ENCODE measurements at regions not wholly inside any gene's neighbourhood (a gene's known extent, or its start where the extent isn't known, plus 50 kb on each side); places are given as distances from the start of the nearest gene placed in this dataset.
A peak's percentile ranks its signal among the peaks of the same experiment; 100 is the strongest.

- no peaks in the 10 kb centered on the region for H3K9me3 ChIP-seq (ENCODE audit: low read depth)
- DNase-seq (ENCODE audit: low read depth in 1 of 2, low spot score in 1 of 2), result peak in 1 of 2 donors; percentile 91
- peaks cover 5% of the 10 kb centered on the region for H3K27me3 ChIP-seq
- no peak overlapping the region for H3K27ac ChIP-seq
- H3K4me1 ChIP-seq (ENCODE audit: low read depth), result no peaks in the 10 kb centered on the region
- TF ChIP-seq, protein P1, sequence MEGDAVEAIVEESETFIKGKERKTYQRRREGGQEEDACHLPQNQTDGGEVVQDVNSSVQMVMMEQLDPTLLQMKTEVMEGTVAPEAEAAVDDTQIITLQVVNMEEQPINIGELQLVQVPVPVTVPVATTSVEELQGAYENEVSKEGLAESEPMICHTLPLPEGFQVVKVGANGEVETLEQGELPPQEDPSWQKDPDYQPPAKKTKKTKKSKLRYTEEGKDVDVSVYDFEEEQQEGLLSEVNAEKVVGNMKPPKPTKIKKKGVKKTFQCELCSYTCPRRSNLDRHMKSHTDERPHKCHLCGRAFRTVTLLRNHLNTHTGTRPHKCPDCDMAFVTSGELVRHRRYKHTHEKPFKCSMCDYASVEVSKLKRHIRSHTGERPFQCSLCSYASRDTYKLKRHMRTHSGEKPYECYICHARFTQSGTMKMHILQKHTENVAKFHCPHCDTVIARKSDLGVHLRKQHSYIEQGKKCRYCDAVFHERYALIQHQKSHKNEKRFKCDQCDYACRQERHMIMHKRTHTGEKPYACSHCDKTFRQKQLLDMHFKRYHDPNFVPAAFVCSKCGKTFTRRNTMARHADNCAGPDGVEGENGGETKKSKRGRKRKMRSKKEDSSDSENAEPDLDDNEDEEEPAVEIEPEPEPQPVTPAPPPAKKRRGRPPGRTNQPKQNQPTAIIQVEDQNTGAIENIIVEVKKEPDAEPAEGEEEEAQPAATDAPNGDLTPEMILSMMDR (IDR thresholded peaks at IDR 0.05; ENCODE audit: low read depth, low read length), result no peak
- no peak overlapping the region for H3K4me3 ChIP-seq
- no peaks in the 10 kb centered on the region for H3K36me3 ChIP-seq
These were observed 100.6 kb downstream of the DACT2 start for GRCh38 chr6:168218785-168219566.

DNA sequence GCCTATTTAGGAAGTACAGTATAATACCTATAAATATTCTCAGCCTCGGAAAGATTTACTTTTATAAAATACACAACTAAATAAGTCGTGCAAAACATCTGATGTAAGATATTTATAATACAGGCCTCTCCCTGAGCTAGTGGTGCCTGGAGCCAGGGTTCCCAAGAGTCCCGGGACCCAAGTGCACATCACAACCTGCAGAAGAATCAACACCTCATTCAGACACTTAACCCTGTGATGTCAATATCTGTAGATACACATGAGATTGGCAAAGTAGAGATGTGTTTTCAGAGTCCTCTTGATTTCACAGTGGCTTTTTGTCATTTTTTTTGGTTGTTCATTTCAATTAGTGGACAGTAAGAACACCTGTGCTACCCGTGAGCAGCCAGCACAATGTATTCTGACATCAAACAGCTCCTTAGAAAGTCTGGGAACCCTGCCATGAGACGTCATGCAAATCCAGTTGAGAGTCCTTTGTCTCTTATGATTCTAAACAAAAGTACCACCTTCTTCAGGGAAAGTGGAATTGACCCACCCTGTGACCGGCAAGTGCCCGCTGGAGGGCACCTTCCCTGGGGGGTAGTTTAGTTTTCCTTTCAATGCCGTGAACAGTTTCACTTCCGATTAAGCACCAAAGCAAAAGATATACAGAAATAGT lies 101.6 kb downstream of the DACT2 start:
- DNase-seq (ENCODE audit: low read depth in 1 of 2, low spot score in 1 of 2), result peak in 1 of 2 donors; percentile 33
- TF ChIP-seq, protein P1 (IDR thresholded peaks at IDR 0.05; ENCODE audit: low read depth, low read length), result no peak
- H3K4me1 ChIP-seq (ENCODE audit: low read depth), result no peaks in the 10 kb centered on the region
- H3K9me3 ChIP-seq (ENCODE audit: low read depth), result no peaks in the 10 kb centered on the region
- H3K4me3 ChIP-seq, result no peak overlapping the region
- no peak overlapping the region for H3K27ac ChIP-seq
- peaks cover 5% of the 10 kb centered on the region for H3K27me3 ChIP-seq
- H3K36me3 ChIP-seq, result no peaks in the 10 kb centered on the region

GRCh38 chr6:168217216-168217879 lies 102.2 kb downstream of the DACT2 start:
- Histone ChIP-seq H3K27ac (no peak overlapping the region), H3K36me3 (no peaks in the 10 kb centered on the region), H3K4me1 (ENCODE audit: low read depth) (no peaks in the 10 kb centered on the region), H3K27me3 (peaks cover 5% of the 10 kb centered on the region), H3K4me3 (no peak overlapping the region), H3K9me3 (ENCODE audit: low read depth) (no peaks in the 10 kb centered on the region)
- no peak for DNase-seq (ENCODE audit: low read depth in 1 of 2, low spot score in 1 of 2)
- TF ChIP-seq, protein P1 (IDR thresholded peaks at IDR 0.05; ENCODE audit: low read depth, low read length), result no peak

GRCh38 chr6:168216751-168217191 lies 102.8 kb downstream of the DACT2 start:
- Histone ChIP-seq H3K4me1 (ENCODE audit: low read depth) (no peaks in the 10 kb centered on the region), H3K9me3 (ENCODE audit: low read depth) (no peaks in the 10 kb centered on the region), H3K4me3 (no peak overlapping the region), H3K27ac (no peak overlapping the region), H3K36me3 (no peaks in the 10 kb centered on the region), H3K27me3 (peaks cover 5% of the 10 kb centered on the region)
- TF ChIP-seq, protein P1 (IDR thresholded peaks at IDR 0.05; ENCODE audit: low read depth, low read length), result no peak
- peak in 1 of 2 donors; percentile 19 for DNase-seq (ENCODE audit: low read depth in 1 of 2, low spot score in 1 of 2)

DNA sequence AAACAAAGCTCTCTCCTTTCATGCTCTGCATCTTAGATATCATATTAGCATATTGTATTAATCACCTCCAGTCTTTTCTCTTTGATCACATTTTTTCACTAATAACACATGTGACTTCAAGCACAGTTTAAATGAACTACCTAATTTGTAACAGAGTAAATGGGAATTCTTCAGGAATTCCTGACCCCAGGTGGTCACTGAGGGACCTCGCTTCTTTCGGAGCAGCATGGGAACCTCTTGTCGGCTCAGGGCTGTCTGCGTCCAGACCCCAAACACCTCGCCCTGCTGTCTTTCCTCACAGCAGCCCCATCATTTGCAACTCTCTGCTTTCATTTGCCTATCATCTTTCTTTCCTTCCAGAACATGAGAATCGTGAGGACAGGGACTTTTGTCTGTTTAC lies 103.5 kb downstream of the DACT2 start:
- Histone ChIP-seq H3K36me3 (no peaks in the 10 kb centered on the region), H3K27ac (no peak overlapping the region), H3K9me3 (ENCODE audit: low read depth) (no peaks in the 10 kb centered on the region), H3K4me3 (no peak overlapping the region), H3K27me3 (peaks cover 5% of the 10 kb centered on the region), H3K4me1 (ENCODE audit: low read depth) (no peaks in the 10 kb centered on the region)
- TF ChIP-seq, protein P1 (IDR thresholded peaks at IDR 0.05; ENCODE audit: low read depth, low read length), result no peak
- DNase-seq (ENCODE audit: low read depth in 1 of 2, low spot score in 1 of 2), result no peak

Data from cardiac muscle cell (in vitro differentiated cells and primary cell).